IMR-90 (cell line): ENCODE measurements at regions not wholly inside any gene's neighbourhood (a gene's known extent, or its start where the extent isn't known, plus 50 kb on each side); places are given as distances from the start of the nearest gene placed in this dataset.

ENCODE experiments used
- ATAC-seq: fragments of 200-7000 bp; cut with Tn5 transposase; 2 replicates; pipeline ENCODE4 v1.9.1; 2020; ENCODE audit warnings: low read depth, mild to moderate bottlenecking, moderate library complexity
- BruUV-seq: library from RNA; stranded (reverse); fragments of 400-500 nt; replicated peaks from 2 replicates; lab custom pipeline; 2021; lab: Mats Ljungman, UMichigan
- CTCF ChIA-PET: fragments of 300-600 bp; formaldehyde crosslinking; extraction: SDS; loops from one replicate; lab custom pipeline; 2021; ENCODE audit warnings: antibody characterized with exemption; lab: Yijun Ruan, JAX
- POLR2A ChIA-PET: fragments of 300-600 bp; sonication (Branson Sonifier 250); formaldehyde crosslinking; loops from one replicate; lab custom pipeline; 2022; ENCODE audit warnings: antibody characterized with exemption; ENCODE audit not compliant: unreplicated experiment; lab: Charles Lee
- DNase-seq: peaks from one replicate; pipeline ENCODE4 v3.0.0; 2013
- H2AFZ ChIP-seq: replicated peaks from 2 replicates; pipeline ENCODE3; 2013; ENCODE audit warnings: low read length, mild to moderate bottlenecking; ENCODE audit not compliant: poor library complexity
- H2AK5ac ChIP-seq: 2 replicates; pipeline ENCODE4 v1.6.1; 2013; ENCODE audit warnings: low read depth, low read length, inconsistent platforms
- H2AK9ac ChIP-seq: replicated peaks from 2 replicates; pipeline ENCODE3; 2013; ENCODE audit warnings: mild to moderate bottlenecking, low read depth, low read length, moderate library complexity; ENCODE audit not compliant: poor library complexity
- H2BK120ac ChIP-seq: 2 replicates; pipeline ENCODE4 v1.6.1; 2013; ENCODE audit warnings: low read depth, low read length, inconsistent platforms
- H2BK15ac ChIP-seq: 3 replicates; pipeline ENCODE4 v1.6.1; 2013; ENCODE audit warnings: low read depth, low read length, inconsistent platforms
- H2BK20ac ChIP-seq: 2 replicates; pipeline ENCODE4 v1.6.1; 2013; ENCODE audit warnings: low read depth, mild to moderate bottlenecking, inconsistent platforms, low read length, moderate library complexity
- H2BK5ac ChIP-seq: 2 replicates; pipeline ENCODE4 v1.6.1; 2013; ENCODE audit warnings: mild to moderate bottlenecking, low read depth, low read length, inconsistent platforms; ENCODE audit not compliant: poor library complexity, severe bottlenecking
- H3K14ac ChIP-seq: replicated peaks from 2 replicates; pipeline ENCODE4 v1.6.1; 2013; ENCODE audit warnings: low read depth, low read length, inconsistent platforms
- H3K18ac ChIP-seq: 2 replicates; pipeline ENCODE4 v1.6.1; 2013; ENCODE audit warnings: low read depth, low read length, control low read depth
- H3K23ac ChIP-seq: 2 replicates; pipeline ENCODE4 v1.6.1; 2013; ENCODE audit warnings: low read depth, low read length, inconsistent platforms
- H3K27ac ChIP-seq: 2 replicates; pipeline ENCODE4 v1.5.1; 2013; ENCODE audit warnings: mild to moderate bottlenecking, control low read depth, low read length; ENCODE audit not compliant: insufficient read depth
- H3K27me3 ChIP-seq: 2 replicates; pipeline ENCODE4 v1.6.1; 2013; ENCODE audit warnings: low read length; ENCODE audit not compliant: control insufficient read depth, insufficient read depth
- H3K36me3 ChIP-seq: 2 replicates; pipeline ENCODE4 v1.6.1; 2013; ENCODE audit warnings: low read length, mixed read lengths; ENCODE audit not compliant: control insufficient read depth, insufficient read depth
- H3K4ac ChIP-seq: 2 replicates; pipeline ENCODE4 v1.6.1; 2013; ENCODE audit warnings: low read depth, low read length, inconsistent platforms
- H3K4me1 ChIP-seq: 2 replicates; pipeline ENCODE4 v1.6.1; 2013; ENCODE audit warnings: low read length, mixed read lengths; ENCODE audit not compliant: control insufficient read depth, insufficient read depth
- H3K4me2 ChIP-seq: 2 replicates; pipeline ENCODE4 v1.6.1; 2013; ENCODE audit warnings: low read depth, mild to moderate bottlenecking, control low read depth, low read length, moderate library complexity
- H3K4me3 ChIP-seq: 2 replicates; pipeline ENCODE4 v1.5.1; 2013; ENCODE audit warnings: low read depth, mild to moderate bottlenecking, control low read depth, low read length, moderate library complexity; ENCODE audit not compliant: insufficient read depth
- H3K56ac ChIP-seq: 2 replicates; pipeline ENCODE4 v1.6.1; 2013; ENCODE audit warnings: low read length, inconsistent platforms; ENCODE audit not compliant: insufficient read depth; ENCODE audit errors: extremely low read depth
- H3K79me1 ChIP-seq, 2 experiments: 2 replicates each; pipeline ENCODE4 v1.6.1; 2013; ENCODE audit warnings: low read length in 2 of 2, inconsistent platforms in 1 of 2, low read depth in 1 of 2
- H3K9ac ChIP-seq: 2 replicates; pipeline ENCODE4 v1.6.1; 2013; ENCODE audit warnings: low read depth, low read length, control low read depth
- H3K9me1 ChIP-seq: 2 replicates; pipeline ENCODE4 v1.6.1; 2013; ENCODE audit warnings: low read length, inconsistent platforms; ENCODE audit not compliant: insufficient read depth
- H3K9me3 ChIP-seq: 2 replicates; pipeline ENCODE4 v1.6.1; 2013; ENCODE audit warnings: low read length; ENCODE audit not compliant: control insufficient read depth, insufficient read depth
- H4K20me1 ChIP-seq: 2 replicates; pipeline ENCODE4 v1.6.1; 2013; ENCODE audit warnings: low read length, inconsistent platforms; ENCODE audit not compliant: insufficient read depth
- H4K5ac ChIP-seq: 2 replicates; pipeline ENCODE4 v1.6.1; 2013; ENCODE audit warnings: mild to moderate bottlenecking, low read depth, low read length, control low read depth
- H4K8ac ChIP-seq, 2 experiments: 2 replicates each; pipeline ENCODE4 v1.6.1; 2013; ENCODE audit warnings: low read depth in 2 of 2, low read length in 2 of 2, control low read depth in 1 of 2, inconsistent platforms in 1 of 2
- H4K91ac ChIP-seq: 2 replicates; pipeline ENCODE4 v1.6.1; 2013; ENCODE audit warnings: low read depth, low read length, inconsistent platforms; ENCODE audit not compliant: insufficient read depth
- BHLHE40 ChIP-seq: fragments of 150-350 bp; IDR thresholded peaks from 2 replicates; pipeline ENCODE4 v1.6.1; 2016; ENCODE audit warnings: mild to moderate bottlenecking, low read depth, low read length
- CEBPB ChIP-seq: IDR thresholded peaks from 2 replicates; pipeline ENCODE4 v1.6.1; 2012; ENCODE audit warnings: low read depth, low read length, improper control_type of control experiment
- CHD1 ChIP-seq: IDR thresholded peaks from 2 replicates; pipeline ENCODE4 v1.6.1; 2012; ENCODE audit warnings: low read depth, low read length, improper control_type of control experiment
- FOS ChIP-seq: fragments of 150-350 bp; IDR thresholded peaks from 2 replicates; pipeline ENCODE4 v1.6.1; 2016; ENCODE audit warnings: low read depth, low read length
- MAFK ChIP-seq: IDR thresholded peaks from 2 replicates; pipeline ENCODE4 v1.6.1; 2012; ENCODE audit warnings: low read depth, low read length, improper control_type of control experiment
- MAZ ChIP-seq: IDR thresholded peaks from 2 replicates; pipeline ENCODE4 v1.6.1; 2012; ENCODE audit warnings: low read depth, mild to moderate bottlenecking, low read length, improper control_type of control experiment, moderate library complexity, borderline replicate concordance
- MXI1 ChIP-seq: IDR thresholded peaks from 2 replicates; pipeline ENCODE4 v1.6.1; 2012; ENCODE audit warnings: low read depth, mild to moderate bottlenecking, low read length, moderate library complexity, borderline replicate concordance
- NFE2L2 ChIP-seq: fragments of 150-350 bp; IDR thresholded peaks from 2 replicates; pipeline ENCODE4 v1.6.1; 2016; ENCODE audit warnings: low read depth, mild to moderate bottlenecking, low read length
- POLR2A ChIP-seq: IDR thresholded peaks from 2 replicates; pipeline ENCODE4 v1.6.1; 2012; ENCODE audit warnings: mild to moderate bottlenecking, low read depth, low read length
- RAD21 ChIP-seq: IDR thresholded peaks from 2 replicates; pipeline ENCODE4 v1.6.1; 2012; ENCODE audit warnings: low read length, improper control_type of control experiment
- RCOR1 ChIP-seq: IDR thresholded peaks from 2 replicates; pipeline ENCODE4 v1.6.1; 2012; ENCODE audit warnings: mild to moderate bottlenecking, low read length, improper control_type of control experiment; ENCODE audit not compliant: insufficient replicate concordance
- RFX5 ChIP-seq: IDR thresholded peaks from 2 replicates; pipeline ENCODE4 v1.8.0; 2012; ENCODE audit warnings: low read depth, mild to moderate bottlenecking, low read length, moderate library complexity
- SMC3 ChIP-seq: fragments of 150-350 bp; IDR thresholded peaks from 2 replicates; pipeline ENCODE4 v1.6.1; 2016; ENCODE audit warnings: low read depth, mild to moderate bottlenecking, antibody characterized with exemption, low read length, moderate library complexity
- WGBS, 2 experiments: methylation state at CpG; one replicate each; pipeline versions ENCODE4 v1.1.5 to v1.1.7; 2013; ENCODE audit warnings: missing lambda C conversion rate in 2 of 2; ENCODE audit not compliant: insufficient read length in 1 of 2; ENCODE audit errors: extremely low coverage in 2 of 2; 5-methylcytosine and 5-hydroxymethylcytosine counted together
- dilution Hi-C: fragments of 300-500 bp; cut with HindIII; formaldehyde crosslinking; loops from one replicate; pipeline ENCODE4 v1.14.3; 2018; ENCODE audit warnings: low sequenced_read_pairs; ENCODE audit not compliant: unreplicated experiment
- in situ Hi-C: fragments of 300-500 bp; cut with MboI; formaldehyde crosslinking; loops from 3 replicates; pipeline ENCODE4 v1.14.3; 2019; ENCODE audit warnings: low sequenced_read_pairs, inconsistent platforms, mixed read lengths
- intact Hi-C: fragments of 100-400 bp; cut with micrococcal nuclease; formaldehyde crosslinking; loops from 2 replicates; pipeline ENCODE4 v1.10.0; 2022
- TF ChIP-seq, protein P1 (sequence below): fragments of 150-350 bp; IDR thresholded peaks from 2 replicates; pipeline ENCODE4 v1.6.1; 2017; ENCODE audit warnings: mild to moderate bottlenecking, antibody characterized with exemption, low read length, low read depth
- TF ChIP-seq, protein P2 (sequence below): fragments of 150-350 bp; IDR thresholded peaks from 2 replicates; pipeline ENCODE4 v1.6.1; 2016; ENCODE audit warnings: low read depth, mild to moderate bottlenecking, low read length, moderate library complexity, borderline replicate concordance
- TF ChIP-seq, protein P3 (sequence below): conservative IDR thresholded peaks from 2 replicates; pipeline ENCODE4 v1.5.1; 2012; ENCODE audit warnings: mild to moderate bottlenecking, low read depth, low read length, improper control_type of control experiment

DNA sequence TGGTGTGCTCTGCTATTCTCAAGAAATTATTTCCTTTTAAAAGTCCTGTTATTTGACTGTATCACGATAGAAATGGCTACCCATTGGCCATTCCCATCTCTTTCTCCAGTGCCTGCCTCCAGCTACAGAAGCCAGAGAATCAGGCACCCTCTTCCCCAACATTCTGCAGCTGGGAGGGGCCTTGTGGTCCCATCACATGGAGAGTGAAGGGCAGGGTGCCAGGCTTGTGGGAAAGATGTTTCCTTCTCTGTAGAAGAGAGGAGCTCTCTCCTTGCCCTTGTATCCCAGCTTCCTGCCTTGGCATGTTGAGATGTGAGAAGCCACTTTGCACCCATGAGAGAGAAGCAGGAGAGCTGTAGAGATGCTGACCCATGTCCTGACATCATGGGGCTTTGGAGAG, 465.0 kb downstream of the MTRR start:
- no peak for ATAC-seq
- H3K18ac ChIP-seq, result no peak overlapping the region
- no peak overlapping the region for H3K14ac ChIP-seq
- no peak for DNase-seq
- no peak overlapping the region for H3K4ac ChIP-seq
- H4K5ac ChIP-seq, result no peak overlapping the region
- H2BK15ac ChIP-seq, result no peak overlapping the region
- no peak overlapping the region for H2AFZ ChIP-seq
- no peaks in the 10 kb centered on the region for H3K9me3 ChIP-seq
- no peak overlapping the region for H3K9ac ChIP-seq
- H2BK5ac ChIP-seq, result no peak overlapping the region
- no peak overlapping the region for H3K27ac ChIP-seq
- H4K20me1 ChIP-seq, result no peaks in the 10 kb centered on the region
- peaks cover 4% of the 10 kb centered on the region; the same call in 1 of the 2 replicates for H3K27me3 ChIP-seq
- POLR2A ChIA-PET, result no interaction called here
- H2BK20ac ChIP-seq, result no peak overlapping the region
- H3K56ac ChIP-seq, result no peak overlapping the region
- no peak overlapping the region for H2AK9ac ChIP-seq
- no peaks in the 10 kb centered on the region for H3K4me1 ChIP-seq
- no peak overlapping the region for H4K91ac ChIP-seq
- intact Hi-C loops, result no loop called here
- no peak for TF ChIP-seq RFX5
- no peak for TF ChIP-seq BHLHE40
- TF ChIP-seq, protein P1, sequence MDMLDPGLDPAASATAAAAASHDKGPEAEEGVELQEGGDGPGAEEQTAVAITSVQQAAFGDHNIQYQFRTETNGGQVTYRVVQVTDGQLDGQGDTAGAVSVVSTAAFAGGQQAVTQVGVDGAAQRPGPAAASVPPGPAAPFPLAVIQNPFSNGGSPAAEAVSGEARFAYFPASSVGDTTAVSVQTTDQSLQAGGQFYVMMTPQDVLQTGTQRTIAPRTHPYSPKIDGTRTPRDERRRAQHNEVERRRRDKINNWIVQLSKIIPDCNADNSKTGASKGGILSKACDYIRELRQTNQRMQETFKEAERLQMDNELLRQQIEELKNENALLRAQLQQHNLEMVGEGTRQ, result no peak
- TF ChIP-seq NFE2L2, result no peak
- TF ChIP-seq POLR2A, result no peak
- no peak for TF ChIP-seq MXI1
- TF ChIP-seq MAFK, result no peak
- TF ChIP-seq FOS, result no peak
- TF ChIP-seq, protein P2, sequence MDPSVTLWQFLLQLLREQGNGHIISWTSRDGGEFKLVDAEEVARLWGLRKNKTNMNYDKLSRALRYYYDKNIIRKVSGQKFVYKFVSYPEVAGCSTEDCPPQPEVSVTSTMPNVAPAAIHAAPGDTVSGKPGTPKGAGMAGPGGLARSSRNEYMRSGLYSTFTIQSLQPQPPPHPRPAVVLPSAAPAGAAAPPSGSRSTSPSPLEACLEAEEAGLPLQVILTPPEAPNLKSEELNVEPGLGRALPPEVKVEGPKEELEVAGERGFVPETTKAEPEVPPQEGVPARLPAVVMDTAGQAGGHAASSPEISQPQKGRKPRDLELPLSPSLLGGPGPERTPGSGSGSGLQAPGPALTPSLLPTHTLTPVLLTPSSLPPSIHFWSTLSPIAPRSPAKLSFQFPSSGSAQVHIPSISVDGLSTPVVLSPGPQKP, result no peak
- TF ChIP-seq CEBPB, result no peak
- TF ChIP-seq, protein P3, sequence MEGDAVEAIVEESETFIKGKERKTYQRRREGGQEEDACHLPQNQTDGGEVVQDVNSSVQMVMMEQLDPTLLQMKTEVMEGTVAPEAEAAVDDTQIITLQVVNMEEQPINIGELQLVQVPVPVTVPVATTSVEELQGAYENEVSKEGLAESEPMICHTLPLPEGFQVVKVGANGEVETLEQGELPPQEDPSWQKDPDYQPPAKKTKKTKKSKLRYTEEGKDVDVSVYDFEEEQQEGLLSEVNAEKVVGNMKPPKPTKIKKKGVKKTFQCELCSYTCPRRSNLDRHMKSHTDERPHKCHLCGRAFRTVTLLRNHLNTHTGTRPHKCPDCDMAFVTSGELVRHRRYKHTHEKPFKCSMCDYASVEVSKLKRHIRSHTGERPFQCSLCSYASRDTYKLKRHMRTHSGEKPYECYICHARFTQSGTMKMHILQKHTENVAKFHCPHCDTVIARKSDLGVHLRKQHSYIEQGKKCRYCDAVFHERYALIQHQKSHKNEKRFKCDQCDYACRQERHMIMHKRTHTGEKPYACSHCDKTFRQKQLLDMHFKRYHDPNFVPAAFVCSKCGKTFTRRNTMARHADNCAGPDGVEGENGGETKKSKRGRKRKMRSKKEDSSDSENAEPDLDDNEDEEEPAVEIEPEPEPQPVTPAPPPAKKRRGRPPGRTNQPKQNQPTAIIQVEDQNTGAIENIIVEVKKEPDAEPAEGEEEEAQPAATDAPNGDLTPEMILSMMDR, result no peak
- TF ChIP-seq RCOR1, result no peak
- TF ChIP-seq SMC3, result no peak
- no peak for TF ChIP-seq RAD21
- TF ChIP-seq MAZ, result no peak
- TF ChIP-seq CHD1, result no peak
- dilution Hi-C loops, result no loop called here
- BruUV-seq, result no TSS peak
- H3K9me1 ChIP-seq, result no peaks in the 10 kb centered on the region
- no peak overlapping the region for H3K23ac ChIP-seq
- no peaks in the 10 kb centered on the region for H3K79me1 ChIP-seq
- no peak overlapping the region for H3K4me2 ChIP-seq
- H2BK120ac ChIP-seq, result no peak overlapping the region
- H4K8ac ChIP-seq, result no peak overlapping the region
- no peak overlapping the region for H2AK5ac ChIP-seq
- in situ Hi-C loops, result no loop called here
- no peak overlapping the region for H3K4me3 ChIP-seq
- WGBS, 2 experiments, result no CpG with 5 or more reads among the region's 1 CpG
- CTCF ChIA-PET, result no interaction called here
- no peaks in the 10 kb centered on the region for H3K36me3 ChIP-seq
